Smooth muscle cell (in vitro differentiated cells): ENCODE measurements at regions not wholly inside any gene's neighbourhood (a gene's known extent, or its start where the extent isn't known, plus 50 kb on each side); places are given as distances from the start of the nearest gene placed in this dataset.

Experiments used
- DNase-seq: peaks from one replicate; lab custom pipeline; 2025; ENCODE audit not compliant: unreplicated experiment; lab: John Stamatoyannopoulos, UW
- H2AFZ ChIP-seq: fragments of 200-600 bp; sonication (generic); 2 replicates; pipeline ENCODE4 v1.6.0; 2016; ENCODE audit warnings: antibody characterized with exemption, low read depth, mild to moderate bottlenecking
- H3F3A ChIP-seq: fragments of 200-600 bp; sonication (generic); 2 replicates; pipeline ENCODE4 v1.6.0; 2017; ENCODE audit warnings: antibody characterized with exemption, low read depth
- H3K27ac ChIP-seq: fragments of 200-600 bp; sonication (generic); 2 replicates; pipeline ENCODE4 v1.5.1; 2016; ENCODE audit warnings: low read depth, mild to moderate bottlenecking
- H3K27me3 ChIP-seq: fragments of 200-600 bp; sonication (generic); 2 replicates; pipeline ENCODE4 v1.6.1; 2016; ENCODE audit warnings: low read depth, mild to moderate bottlenecking
- H3K36me3 ChIP-seq: fragments of 200-600 bp; sonication (generic); 2 replicates; pipeline ENCODE4 v1.5.1; 2016; ENCODE audit warnings: low read depth
- H3K4me1 ChIP-seq: fragments of 200-600 bp; sonication (generic); 2 replicates; pipeline ENCODE4 v1.5.1; 2016; ENCODE audit warnings: low read depth
- H3K4me2 ChIP-seq: fragments of 200-600 bp; sonication (generic); 2 replicates; pipeline ENCODE4 v1.6.0; 2016; ENCODE audit warnings: mild to moderate bottlenecking
- H3K4me3 ChIP-seq: fragments of 200-600 bp; sonication (generic); 2 replicates; pipeline ENCODE4 v1.5.1; 2016; ENCODE audit warnings: mild to moderate bottlenecking
- H3K79me2 ChIP-seq: fragments of 200-600 bp; sonication (generic); 2 replicates; pipeline ENCODE4 v1.6.0; 2016; ENCODE audit warnings: low read depth, mild to moderate bottlenecking
- H3K9ac ChIP-seq: fragments of 200-600 bp; sonication (generic); 2 replicates; pipeline ENCODE4 v1.6.0; 2016; ENCODE audit warnings: low read depth
- H3K9me3 ChIP-seq: fragments of 200-600 bp; sonication (generic); replicated peaks from 2 replicates; pipeline ENCODE4 v1.5.1; 2016; ENCODE audit warnings: low read depth
- H4K20me1 ChIP-seq: fragments of 200-600 bp; sonication (generic); 2 replicates; pipeline ENCODE4 v1.6.0; 2016; ENCODE audit warnings: low read depth
- CTCF ChIP-seq: fragments of 200-600 bp; sonication (generic); IDR thresholded peaks from 2 replicates; pipeline ENCODE4 v1.5.1; 2017; ENCODE audit warnings: borderline replicate concordance, mild to moderate bottlenecking, antibody characterized with exemption; ENCODE audit not compliant: insufficient read depth, poor library complexity, severe bottlenecking
- WGBS: methylation state at CpG from one replicate; pipeline ENCODE4 v1.1.7; 2016; ENCODE audit warnings: low lambda C conversion rate; 5-methylcytosine and 5-hydroxymethylcytosine counted together

GRCh38 chrX:39214387-39215126 is 413.3 kb downstream of the MID1IP1 start:
- H3K27ac ChIP-seq: no peak overlapping the region
- H3K79me2 ChIP-seq: no peaks in the 10 kb centered on the region
- H3K9ac ChIP-seq: no peak overlapping the region
- 58% methylated on average over 4 of the region's 4 CpGs for WGBS
- H3K9me3 ChIP-seq: no peaks in the 10 kb centered on the region
- DNase-seq: no peak
- H4K20me1 ChIP-seq: no peaks in the 10 kb centered on the region
- H3F3A ChIP-seq: no peaks in the 10 kb centered on the region
- no peak overlapping the region for H2AFZ ChIP-seq
- no peak overlapping the region for H3K4me2 ChIP-seq
- H3K4me1 ChIP-seq: no peaks in the 10 kb centered on the region
- H3K4me3 ChIP-seq: no peak overlapping the region
- no peaks in the 10 kb centered on the region for H3K36me3 ChIP-seq
- TF ChIP-seq CTCF: no peak
- no peaks in the 10 kb centered on the region for H3K27me3 ChIP-seq

GRCh38 chrX:39220952-39221351 is 419.7 kb downstream of the MID1IP1 start:
- DNase-seq: no peak
- Histone ChIP-seq H3K27ac (no peak overlapping the region), H3K4me1 (no peaks in the 10 kb centered on the region), H3K4me3 (no peak overlapping the region), H3F3A (no peaks in the 10 kb centered on the region), H4K20me1 (no peaks in the 10 kb centered on the region), H3K36me3 (no peaks in the 10 kb centered on the region), H3K4me2 (no peak overlapping the region), H2AFZ (no peak overlapping the region), H3K79me2 (no peaks in the 10 kb centered on the region), H3K9ac (no peak overlapping the region), H3K9me3 (no peaks in the 10 kb centered on the region), H3K27me3 (no peaks in the 10 kb centered on the region)
- TF ChIP-seq CTCF: no peak
- WGBS: 88% methylated on average over 1 of the region's 1 CpG

DNA sequence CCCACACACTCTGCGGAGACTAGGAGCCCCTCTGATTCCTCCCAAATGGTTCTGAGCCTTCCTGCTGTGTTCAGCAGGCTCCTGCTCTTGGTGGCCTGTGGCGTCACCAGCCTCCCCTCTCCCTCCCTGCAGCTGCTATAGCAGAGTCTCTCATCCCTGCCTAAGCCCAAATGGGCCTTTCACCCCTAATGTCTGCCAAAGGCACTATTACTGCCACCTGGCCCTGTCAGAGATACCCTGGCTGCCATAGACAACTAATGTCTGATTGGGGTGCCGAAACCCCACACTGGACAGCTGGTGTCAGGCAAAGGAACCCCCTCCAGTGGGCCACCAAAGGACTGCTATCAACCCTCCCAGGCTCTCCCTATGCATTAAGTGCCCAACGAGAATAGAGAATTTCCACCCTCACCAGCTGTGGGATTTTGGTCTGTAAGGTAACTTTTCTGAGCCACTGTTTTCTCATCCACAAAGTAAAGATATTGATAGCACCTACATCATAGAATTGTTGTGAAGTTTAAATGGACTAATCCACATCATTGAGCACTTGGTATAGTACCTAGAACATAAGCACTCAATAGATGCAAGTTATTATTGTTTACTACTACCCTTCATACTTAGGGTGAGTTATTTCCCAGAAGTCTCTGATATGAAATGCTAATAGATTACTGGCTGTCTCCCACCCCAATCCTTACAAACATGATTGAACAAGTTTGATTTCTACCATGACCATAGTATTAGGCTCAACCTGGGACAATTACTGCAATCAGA is 421.3 kb downstream of the MID1IP1 start:
- DNase-seq: no peak
- Histone ChIP-seq H2AFZ (no peak overlapping the region), H3K27me3 (no peaks in the 10 kb centered on the region), H3K27ac (no peak overlapping the region), H3K4me2 (no peak overlapping the region), H3K4me1 (no peaks in the 10 kb centered on the region), H3K9ac (no peak overlapping the region), H3K36me3 (no peaks in the 10 kb centered on the region), H4K20me1 (no peaks in the 10 kb centered on the region), H3K4me3 (no peak overlapping the region), H3F3A (no peaks in the 10 kb centered on the region), H3K79me2 (no peaks in the 10 kb centered on the region), H3K9me3 (no peaks in the 10 kb centered on the region)
- TF ChIP-seq CTCF: no peak
- WGBS: 67% methylated on average over 4 of the region's 4 CpGs

DNA sequence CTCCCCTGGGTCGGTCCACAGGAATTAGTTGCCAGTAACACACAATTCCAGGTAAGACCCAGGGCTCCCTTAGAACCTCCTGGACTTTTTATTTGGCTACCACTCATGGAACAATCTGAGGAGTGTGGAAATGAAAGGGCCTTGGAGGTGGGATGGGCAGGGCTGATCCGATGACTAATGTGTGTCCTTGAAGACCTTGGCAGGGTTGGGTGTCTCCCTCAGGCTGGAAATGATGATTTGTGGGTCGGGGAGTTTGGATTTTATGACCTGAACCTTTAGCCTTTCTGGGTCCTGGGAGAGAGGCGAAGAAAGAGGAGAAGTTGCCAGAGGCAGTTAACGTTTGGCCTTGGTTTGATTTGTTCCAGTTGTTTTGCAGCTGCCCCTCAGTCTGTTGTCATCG is 425.0 kb downstream of the MID1IP1 start:
- Histone ChIP-seq H4K20me1 (no peaks in the 10 kb centered on the region), H3K9ac (no peak overlapping the region), H3K9me3 (no peaks in the 10 kb centered on the region), H2AFZ (no peak overlapping the region), H3K27ac (no peak overlapping the region), H3K27me3 (no peaks in the 10 kb centered on the region), H3K4me1 (no peaks in the 10 kb centered on the region), H3K4me3 (no peak overlapping the region), H3K79me2 (no peaks in the 10 kb centered on the region), H3F3A (no peaks in the 10 kb centered on the region), H3K4me2 (no peak overlapping the region), H3K36me3 (no peaks in the 10 kb centered on the region)
- TF ChIP-seq CTCF: no peak
- 68% methylated on average over 6 of the region's 6 CpGs for WGBS
- DNase-seq: no peak
